ENCODE measurements at regions not wholly inside any gene's neighbourhood (a gene's known extent, or its start where the extent isn't known, plus 50 kb on each side); places are given as distances from the start of the nearest gene placed in this dataset.

DNA sequence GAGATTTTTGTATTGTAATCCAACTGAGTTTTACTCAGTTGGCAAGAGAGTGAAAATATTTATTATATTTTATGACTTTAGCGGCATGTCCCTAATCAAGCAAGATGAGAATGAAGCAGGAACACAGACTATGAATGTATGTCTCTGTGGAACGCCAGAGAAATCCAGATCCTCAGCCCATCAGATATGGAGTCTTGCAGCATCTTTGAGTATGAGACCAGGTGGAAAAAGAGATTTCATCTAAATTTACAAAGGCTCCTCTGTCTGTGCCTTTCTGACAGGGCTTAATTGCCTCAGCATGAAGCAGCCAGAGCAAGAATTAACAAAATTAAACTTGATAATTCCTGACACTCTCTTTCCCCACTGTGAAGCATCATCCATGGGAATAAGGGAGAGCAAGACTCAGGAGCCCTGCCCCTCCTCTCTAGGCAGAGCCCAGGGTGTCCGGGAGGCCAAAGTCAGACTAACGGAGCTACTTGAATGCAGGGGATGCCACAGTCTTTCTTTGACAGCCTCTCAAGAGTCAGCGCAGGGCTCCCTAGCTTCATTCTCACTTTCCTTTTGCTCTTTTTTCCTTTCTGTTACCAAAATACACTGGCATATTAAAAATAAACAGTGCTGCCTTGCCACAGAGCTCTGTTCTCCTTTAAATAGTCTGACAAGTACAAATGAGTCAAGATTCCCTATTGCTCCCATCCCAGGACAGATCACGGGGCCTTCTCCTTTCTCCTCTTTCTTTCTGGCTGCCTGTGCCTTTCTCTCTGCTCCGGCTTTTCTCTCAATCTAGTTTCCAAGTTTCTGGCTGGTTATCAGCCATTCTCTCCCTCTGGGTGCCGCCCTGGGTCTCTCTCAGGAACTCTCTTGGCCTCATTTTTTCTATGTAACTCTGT, 132.2 kb upstream of the INHBA start:
- intact Hi-C loops (cut with DNase I), result no loop called here
- no peak overlapping the region for H3K4me3 ChIP-seq

DNA sequence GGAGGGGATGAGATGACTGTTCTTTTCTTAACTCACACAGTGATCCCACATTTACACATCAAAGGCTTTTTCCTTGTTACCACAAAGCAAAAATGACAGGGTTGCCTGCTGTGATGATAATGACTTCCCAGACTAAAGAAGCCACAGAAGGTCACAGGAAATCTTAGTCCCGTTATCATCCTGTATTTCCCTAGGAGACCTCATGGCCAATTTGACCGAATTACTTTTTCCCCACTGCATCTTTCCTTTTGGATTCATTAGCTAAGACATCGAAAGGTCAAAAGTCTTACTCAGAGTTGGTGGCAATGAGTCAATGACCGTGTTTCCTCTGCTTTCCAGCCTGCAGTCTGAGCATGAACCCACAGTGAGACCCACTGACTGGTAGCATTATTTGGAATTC, 130.1 kb upstream of the INHBA start:
- intact Hi-C loops (cut with DNase I), result no loop called here
- no peak for DNase-seq
- no peaks in the 10 kb centered on the region for H3K9me3 ChIP-seq
- no peaks in the 10 kb centered on the region for H3K36me3 ChIP-seq
- no peak for ATAC-seq
- no peak overlapping the region for H3K27ac ChIP-seq
- no peaks in the 10 kb centered on the region for H3K4me1 ChIP-seq
- H3K27me3 ChIP-seq (ENCODE audit: low read depth), result no peaks in the 10 kb centered on the region
- TF ChIP-seq, protein P1, sequence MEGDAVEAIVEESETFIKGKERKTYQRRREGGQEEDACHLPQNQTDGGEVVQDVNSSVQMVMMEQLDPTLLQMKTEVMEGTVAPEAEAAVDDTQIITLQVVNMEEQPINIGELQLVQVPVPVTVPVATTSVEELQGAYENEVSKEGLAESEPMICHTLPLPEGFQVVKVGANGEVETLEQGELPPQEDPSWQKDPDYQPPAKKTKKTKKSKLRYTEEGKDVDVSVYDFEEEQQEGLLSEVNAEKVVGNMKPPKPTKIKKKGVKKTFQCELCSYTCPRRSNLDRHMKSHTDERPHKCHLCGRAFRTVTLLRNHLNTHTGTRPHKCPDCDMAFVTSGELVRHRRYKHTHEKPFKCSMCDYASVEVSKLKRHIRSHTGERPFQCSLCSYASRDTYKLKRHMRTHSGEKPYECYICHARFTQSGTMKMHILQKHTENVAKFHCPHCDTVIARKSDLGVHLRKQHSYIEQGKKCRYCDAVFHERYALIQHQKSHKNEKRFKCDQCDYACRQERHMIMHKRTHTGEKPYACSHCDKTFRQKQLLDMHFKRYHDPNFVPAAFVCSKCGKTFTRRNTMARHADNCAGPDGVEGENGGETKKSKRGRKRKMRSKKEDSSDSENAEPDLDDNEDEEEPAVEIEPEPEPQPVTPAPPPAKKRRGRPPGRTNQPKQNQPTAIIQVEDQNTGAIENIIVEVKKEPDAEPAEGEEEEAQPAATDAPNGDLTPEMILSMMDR (IDR thresholded peaks at IDR 0.05), result no peak
- no peak overlapping the region for H3K4me3 ChIP-seq

More for the DNA sequence above, 132.2 kb upstream of the INHBA start:
- no peak for ATAC-seq
- TF ChIP-seq, protein P1 (IDR thresholded peaks at IDR 0.05), result no peak
- no peak for DNase-seq
- no peaks in the 10 kb centered on the region for H3K9me3 ChIP-seq
- H3K4me1 ChIP-seq, result no peaks in the 10 kb centered on the region
- H3K27ac ChIP-seq, result no peak overlapping the region
- H3K36me3 ChIP-seq, result no peaks in the 10 kb centered on the region
- no peaks in the 10 kb centered on the region for H3K27me3 ChIP-seq (ENCODE audit: low read depth)

DNA sequence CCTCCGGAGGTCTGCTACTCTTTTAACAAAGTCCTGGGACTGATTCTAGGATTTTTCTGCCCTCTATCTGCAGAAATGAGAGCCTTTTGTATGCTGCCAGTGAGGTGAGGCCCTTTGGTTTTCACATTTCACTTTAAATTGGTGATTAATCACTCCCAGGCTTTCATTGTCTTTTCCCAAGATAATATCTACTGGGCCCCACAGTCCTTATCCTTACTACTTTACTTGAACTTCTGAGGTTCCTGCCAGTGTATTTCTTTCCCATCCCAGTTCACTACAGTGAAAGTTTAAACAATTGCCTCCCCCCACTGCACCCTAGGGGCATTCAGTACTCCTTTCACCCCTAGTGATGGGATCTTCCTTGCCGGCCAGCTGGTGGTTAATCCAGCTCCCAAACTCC, 127.4 kb upstream of the INHBA start:
- TF ChIP-seq, protein P1 (IDR thresholded peaks at IDR 0.05), result no peak
- intact Hi-C loops (cut with DNase I), result no loop called here
- Histone ChIP-seq H3K9me3 (no peaks in the 10 kb centered on the region), H3K27me3 (ENCODE audit: low read depth) (no peaks in the 10 kb centered on the region), H3K4me1 (no peaks in the 10 kb centered on the region), H3K4me3 (no peak overlapping the region), H3K27ac (no peak overlapping the region), H3K36me3 (no peaks in the 10 kb centered on the region)
- DNase-seq (no peak), ATAC-seq (no peak)

DNA sequence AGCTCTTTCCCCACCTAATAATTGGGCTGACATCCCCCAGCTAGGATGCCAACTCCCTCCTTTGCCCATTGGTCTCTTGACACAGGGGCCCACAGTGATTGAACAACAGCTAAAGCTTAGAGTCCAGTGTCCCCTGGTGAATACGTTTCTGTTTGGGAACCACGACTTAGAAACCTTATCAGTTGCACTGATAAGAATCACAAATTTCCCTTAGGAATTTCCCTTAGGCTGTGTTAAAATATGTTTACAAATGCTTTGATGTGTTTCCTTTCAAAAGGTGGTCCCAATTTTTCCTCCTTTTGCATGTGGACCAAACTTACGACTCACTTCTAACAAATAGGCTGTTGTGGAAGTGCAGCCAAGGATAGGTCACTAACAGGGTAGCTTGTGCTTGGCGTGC, 126.0 kb upstream of the INHBA start:
- ATAC-seq (no peak), DNase-seq (no peak)
- Histone ChIP-seq H3K27ac (no peak overlapping the region), H3K36me3 (no peaks in the 10 kb centered on the region), H3K4me1 (no peaks in the 10 kb centered on the region), H3K4me3 (no peak overlapping the region), H3K9me3 (no peaks in the 10 kb centered on the region), H3K27me3 (ENCODE audit: low read depth) (no peaks in the 10 kb centered on the region)
- intact Hi-C loops (cut with DNase I), result no loop called here
- TF ChIP-seq, protein P1 (IDR thresholded peaks at IDR 0.05), result no peak

DNA sequence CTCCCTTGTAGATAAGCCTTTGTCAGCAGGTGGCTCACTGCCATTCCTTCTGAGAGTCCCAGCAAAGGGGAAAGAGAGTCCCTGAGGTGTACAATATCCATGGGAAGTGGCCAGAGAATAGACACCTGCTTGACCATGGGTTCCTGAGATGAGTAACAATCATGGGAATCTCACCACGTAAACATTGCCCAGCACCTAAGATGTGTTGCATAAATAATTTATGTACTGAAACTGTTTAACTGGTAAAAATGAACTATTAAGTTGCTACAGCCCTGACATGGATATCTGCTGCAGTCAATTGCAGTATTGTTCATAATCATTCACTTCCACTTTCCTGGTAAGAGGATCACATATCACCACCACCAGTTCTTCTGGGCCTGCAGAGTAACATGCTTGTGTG, 123.8 kb upstream of the INHBA start:
- TF ChIP-seq, protein P1 (IDR thresholded peaks at IDR 0.05), result no peak
- H3K27me3 ChIP-seq (ENCODE audit: low read depth), result no peaks in the 10 kb centered on the region
- H3K36me3 ChIP-seq, result no peaks in the 10 kb centered on the region
- H3K27ac ChIP-seq, result no peak overlapping the region
- ATAC-seq (no peak), DNase-seq (no peak)
- no peak overlapping the region for H3K4me3 ChIP-seq
- H3K4me1 ChIP-seq, result no peaks in the 10 kb centered on the region
- intact Hi-C loops (cut with DNase I), result no loop called here
- no peaks in the 10 kb centered on the region for H3K9me3 ChIP-seq
